Liver (tissue), 8 donors: ENCODE measurements at regions not wholly inside any gene's neighbourhood (a gene's known extent, or its start where the extent isn't known, plus 50 kb on each side); places are given as distances from the start of the nearest gene placed in this dataset.
"Not testable (repeated sequence)": the region's sequence is repeated elsewhere in the genome, so short reads cannot be mapped to it uniquely, and the experiment has no call there.

ENCODE experiments used
- DNase-seq: peaks from one replicate; pipeline ENCODE4 v3.0.0-alpha.2; 2017; ENCODE audit warnings: low spot score
- H3K27ac ChIP-seq, 2 donors: one replicate each; pipeline ENCODE4 v1.7.0; 2013; ENCODE audit warnings: inconsistent platforms in 2 of 2, low read length in 2 of 2, control low read depth in 1 of 2, low read depth in 1 of 2, mild to moderate bottlenecking in 1 of 2
- H3K27me3 ChIP-seq, 4 donors: one replicate each; pipeline versions ENCODE4 v1.6.1 to v1.7.0; 2013; ENCODE audit warnings: low read length in 3 of 4, inconsistent platforms in 1 of 4, mild to moderate bottlenecking in 1 of 4, moderate library complexity in 1 of 4; ENCODE audit not compliant: control insufficient read depth in 4 of 4, insufficient read depth in 4 of 4
- H3K36me3 ChIP-seq, 4 donors: one replicate each; pipeline versions ENCODE4 v1.6.1 to v1.7.0; 2013; ENCODE audit warnings: low read length in 3 of 4, mild to moderate bottlenecking in 3 of 4, low read depth in 1 of 4, moderate library complexity in 1 of 4; ENCODE audit not compliant: control insufficient read depth in 4 of 4, insufficient read depth in 3 of 4
- H3K4me1 ChIP-seq, 4 donors: one replicate each; pipeline versions ENCODE4 v1.6.1 to v1.7.0; 2013; ENCODE audit warnings: low read length in 3 of 4, mild to moderate bottlenecking in 3 of 4, moderate library complexity in 1 of 4; ENCODE audit not compliant: control insufficient read depth in 4 of 4, insufficient read depth in 4 of 4
- H3K4me3 ChIP-seq, 3 donors: one replicate each; pipeline versions ENCODE4 v1.6.1 to v1.7.0; 2013; ENCODE audit warnings: low read length in 3 of 3, control low read depth in 1 of 3, low read depth in 1 of 3, mild to moderate bottlenecking in 1 of 3
- H3K9ac ChIP-seq, 2 donors: one replicate each; pipeline ENCODE4 v1.7.0; 2013; ENCODE audit warnings: low read length in 2 of 2, mild to moderate bottlenecking in 2 of 2, moderate library complexity in 2 of 2, control low read depth in 1 of 2, low read depth in 1 of 2
- H3K9me3 ChIP-seq, 4 donors: one replicate each; pipeline versions ENCODE4 v1.6.1 to v1.7.0; 2013; ENCODE audit warnings: low read length in 3 of 4; ENCODE audit not compliant: control insufficient read depth in 4 of 4
- ATF3 ChIP-seq: IDR thresholded peaks from 2 replicates; pipeline ENCODE4 v1.6.1; 2016; ENCODE audit warnings: antibody characterized with exemption
- CTCF ChIP-seq: fragments of 150-350 bp; IDR thresholded peaks from 2 replicates; pipeline ENCODE4 v1.5.1; 2017; ENCODE audit warnings: improper control_type of control experiment, low read depth, low read length; ENCODE audit not compliant: missing input control
- EGR1 ChIP-seq, 2 donors: IDR thresholded peaks; 2 replicates each; pipeline ENCODE4 v1.6.1; 2016 to 2018; ENCODE audit warnings: antibody characterized with exemption in 2 of 2, low read depth in 2 of 2
- FOXA1 ChIP-seq: IDR thresholded peaks from 2 replicates; pipeline ENCODE4 v1.6.1; 2016; ENCODE audit warnings: antibody characterized with exemption
- FOXA2 ChIP-seq: IDR thresholded peaks from 2 replicates; pipeline ENCODE4 v1.6.1; 2016; ENCODE audit warnings: antibody characterized with exemption
- GABPA ChIP-seq, 2 donors: IDR thresholded peaks in 1 of 2; conservative IDR thresholded peaks in 1 of 2; 2 replicates each; pipeline ENCODE4 v1.6.1; 2016; ENCODE audit warnings: antibody characterized with exemption in 2 of 2, mild to moderate bottlenecking in 1 of 2, moderate library complexity in 1 of 2
- HNF4G ChIP-seq: IDR thresholded peaks from 2 replicates; pipeline ENCODE4 v1.6.1; 2016; ENCODE audit warnings: antibody characterized with exemption
- JUND ChIP-seq, 2 donors: IDR thresholded peaks; 2 replicates each; pipeline ENCODE4 v1.6.1; 2016; ENCODE audit warnings: antibody characterized with exemption in 2 of 2
- MAX ChIP-seq: IDR thresholded peaks from 2 replicates; pipeline ENCODE4 v1.6.1; 2016; ENCODE audit warnings: antibody characterized with exemption
- NR2F2 ChIP-seq: IDR thresholded peaks from 2 replicates; pipeline ENCODE4 v1.6.1; 2016; ENCODE audit warnings: antibody characterized with exemption
- REST ChIP-seq: IDR thresholded peaks from 2 replicates; pipeline ENCODE4 v1.6.1; 2016; ENCODE audit warnings: antibody characterized with exemption, mild to moderate bottlenecking
- RXRA ChIP-seq, 2 donors: IDR thresholded peaks; 2 replicates each; pipeline ENCODE4 v1.6.1; 2017 to 2018; ENCODE audit warnings: antibody characterized with exemption in 2 of 2, mild to moderate bottlenecking in 1 of 2
- TAF1 ChIP-seq: conservative IDR thresholded peaks from 2 replicates; pipeline ENCODE4 v1.6.1; 2016; ENCODE audit warnings: antibody characterized with exemption, mild to moderate bottlenecking
- WGBS: extraction: QIAGEN DNeasy Blood & Tissue Kit; methylation state at CpG from one replicate; pipeline ENCODE4 v1.1.7; 2013; 5-methylcytosine and 5-hydroxymethylcytosine counted together
- donor health status: healthy.
- donor health status: healthy.
- donor health status: healthy.
- donor health status: healthy.
- donor health status: healthy.

- no peak for TF ChIP-seq REST
Observed at GRCh38 chr10:16020836-16021235, 160.5 kb upstream of the MINDY3 start (continued).

- not testable (repeated sequence) for H3K27me3 ChIP-seq, H3K9ac ChIP-seq, H3K4me1 ChIP-seq, H3K4me3 ChIP-seq, H3K9me3 ChIP-seq, H3K36me3 ChIP-seq, DNase-seq, H3K27ac ChIP-seq
- 90% methylated on average over 14 of the region's 14 CpGs for WGBS
Observed at GRCh38 chr10:16026832-16027231, 166.5 kb upstream of the MINDY3 start.

GRCh38 chr10:16030562-16030961 is 170.3 kb upstream of the MINDY3 start:
- DNase-seq: no peak
- WGBS: 28% methylated on average over 1 of the region's 1 CpG
- no peak overlapping the region for H3K4me3 ChIP-seq
- no peak overlapping the region for H3K27ac ChIP-seq
- TF ChIP-seq GABPA (IDR thresholded peaks at IDR 0.05 in 1 of 2, conservative IDR thresholded peaks at IDR 0.05 in 1 of 2) (no peak), FOXA1 (no peak)
- H3K9me3 ChIP-seq: no peaks in the 10 kb centered on the region
- no peaks in the 10 kb centered on the region for H3K36me3 ChIP-seq
- no peak overlapping the region for H3K9ac ChIP-seq
- H3K4me1 ChIP-seq: no peaks in the 10 kb centered on the region
- H3K27me3 ChIP-seq: no peaks in the 10 kb centered on the region

GRCh38 chr10:16049050-16049449 is 188.7 kb upstream of the MINDY3 start:
- WGBS: 80% methylated on average over 4 of the region's 4 CpGs
- H3K4me3 ChIP-seq: no peak overlapping the region
- TF ChIP-seq FOXA2 (no peak), TAF1 (no peak), MAX (no peak), RXRA (IDR thresholded peaks at IDR 0.05) (no peak), JUND (IDR thresholded peaks at IDR 0.05) (no peak)
- H3K27me3 ChIP-seq: no peaks in the 10 kb centered on the region
- no peak for DNase-seq
- H3K36me3 ChIP-seq: no peaks in the 10 kb centered on the region
- H3K27ac ChIP-seq: no peak overlapping the region
- H3K4me1 ChIP-seq: no peaks in the 10 kb centered on the region
- H3K9ac ChIP-seq: no peak overlapping the region
- H3K9me3 ChIP-seq: no peaks in the 10 kb centered on the region

- Histone ChIP-seq H3K27me3 (no peaks in the 10 kb centered on the region), H3K4me1 (no peaks in the 10 kb centered on the region), H3K36me3 (no peaks in the 10 kb centered on the region), H3K9ac (no peak overlapping the region), H3K4me3 (no peak overlapping the region), H3K9me3 (no peaks in the 10 kb centered on the region), H3K27ac (no peak overlapping the region)
- 83% methylated on average over 7 of the region's 7 CpGs for WGBS
- TF ChIP-seq HNF4G (no peak), TAF1 (no peak), MAX (no peak), NR2F2 (no peak), ATF3 (no peak), EGR1 (IDR thresholded peaks at IDR 0.05; ENCODE audit: low read depth in 2 of 2) (no peak), CTCF (no peak), RXRA (IDR thresholded peaks at IDR 0.05) (no peak)
- no peak for DNase-seq
Observed at GRCh38 chr10:16049782-16050181, 189.5 kb upstream of the MINDY3 start.
